Mammary epithelial cell (primary cell): ENCODE measurements at regions not wholly inside any gene's neighbourhood (a gene's known extent, or its start where the extent isn't known, plus 50 kb on each side); places are given as distances from the start of the nearest gene placed in this dataset.

Experiments
- EZH2 ChIP-seq: IDR thresholded peaks from 2 replicates; pipeline ENCODE4 v1.6.1; 2012; ENCODE audit warnings: low read length, inconsistent platforms, borderline replicate concordance
- TF ChIP-seq, protein P1 (sequence below), 2 donors: IDR thresholded peaks in 1 of 2; conservative IDR thresholded peaks in 1 of 2; 2 replicates each; pipeline ENCODE4 v1.5.1; 2011 to 2012; ENCODE audit warnings: inconsistent platforms in 2 of 2, low read length in 2 of 2, mild to moderate bottlenecking in 2 of 2, control low read depth in 1 of 2, low read depth in 1 of 2; ENCODE audit not compliant: insufficient read depth in 1 of 2; ENCODE audit errors: extremely low read depth in 1 of 2

DNA sequence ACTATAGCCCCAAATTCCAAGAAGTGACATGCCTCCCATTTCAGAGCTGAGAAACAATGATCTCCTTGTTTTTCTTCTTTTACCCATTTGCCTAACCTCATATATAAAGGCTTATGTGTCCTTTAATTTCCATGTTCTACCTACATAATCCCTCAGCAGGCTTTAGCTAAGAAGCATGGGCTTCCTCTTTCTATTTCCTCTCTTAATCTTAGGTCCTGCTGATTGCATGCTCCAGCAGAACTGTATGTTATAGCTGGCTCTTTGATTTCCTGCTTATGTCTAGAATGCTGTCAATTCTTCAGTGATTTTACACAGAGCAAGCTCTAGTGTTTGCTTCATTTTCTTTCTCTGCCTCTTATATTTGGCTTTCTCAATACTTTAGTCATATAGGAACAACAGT, 151.7 kb upstream of the COX10 start:
- TF ChIP-seq, protein P1, sequence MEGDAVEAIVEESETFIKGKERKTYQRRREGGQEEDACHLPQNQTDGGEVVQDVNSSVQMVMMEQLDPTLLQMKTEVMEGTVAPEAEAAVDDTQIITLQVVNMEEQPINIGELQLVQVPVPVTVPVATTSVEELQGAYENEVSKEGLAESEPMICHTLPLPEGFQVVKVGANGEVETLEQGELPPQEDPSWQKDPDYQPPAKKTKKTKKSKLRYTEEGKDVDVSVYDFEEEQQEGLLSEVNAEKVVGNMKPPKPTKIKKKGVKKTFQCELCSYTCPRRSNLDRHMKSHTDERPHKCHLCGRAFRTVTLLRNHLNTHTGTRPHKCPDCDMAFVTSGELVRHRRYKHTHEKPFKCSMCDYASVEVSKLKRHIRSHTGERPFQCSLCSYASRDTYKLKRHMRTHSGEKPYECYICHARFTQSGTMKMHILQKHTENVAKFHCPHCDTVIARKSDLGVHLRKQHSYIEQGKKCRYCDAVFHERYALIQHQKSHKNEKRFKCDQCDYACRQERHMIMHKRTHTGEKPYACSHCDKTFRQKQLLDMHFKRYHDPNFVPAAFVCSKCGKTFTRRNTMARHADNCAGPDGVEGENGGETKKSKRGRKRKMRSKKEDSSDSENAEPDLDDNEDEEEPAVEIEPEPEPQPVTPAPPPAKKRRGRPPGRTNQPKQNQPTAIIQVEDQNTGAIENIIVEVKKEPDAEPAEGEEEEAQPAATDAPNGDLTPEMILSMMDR (conservative IDR thresholded peaks at IDR 0.05 in 1 of 2, IDR thresholded peaks at IDR 0.05 in 1 of 2; ENCODE audit: extremely low read depth in 1 of 2, insufficient read depth in 1 of 2, low read depth in 1 of 2, low read length in 2 of 2): no peak
- no peak for TF ChIP-seq EZH2
